GM21576 (cell line): ENCODE measurements at regions not wholly inside any gene's neighbourhood (a gene's known extent, or its start where the extent isn't known, plus 50 kb on each side); places are given as distances from the start of the nearest gene placed in this dataset.

Experiments used
- ATAC-seq: cut with Tn5 transposase; IDR thresholded peaks from one replicate; pipeline ENCODE4 v1.9.1; 2021; ENCODE audit warnings: mild to moderate bottlenecking, moderate library complexity; ENCODE audit not compliant: unreplicated experiment

DNA sequence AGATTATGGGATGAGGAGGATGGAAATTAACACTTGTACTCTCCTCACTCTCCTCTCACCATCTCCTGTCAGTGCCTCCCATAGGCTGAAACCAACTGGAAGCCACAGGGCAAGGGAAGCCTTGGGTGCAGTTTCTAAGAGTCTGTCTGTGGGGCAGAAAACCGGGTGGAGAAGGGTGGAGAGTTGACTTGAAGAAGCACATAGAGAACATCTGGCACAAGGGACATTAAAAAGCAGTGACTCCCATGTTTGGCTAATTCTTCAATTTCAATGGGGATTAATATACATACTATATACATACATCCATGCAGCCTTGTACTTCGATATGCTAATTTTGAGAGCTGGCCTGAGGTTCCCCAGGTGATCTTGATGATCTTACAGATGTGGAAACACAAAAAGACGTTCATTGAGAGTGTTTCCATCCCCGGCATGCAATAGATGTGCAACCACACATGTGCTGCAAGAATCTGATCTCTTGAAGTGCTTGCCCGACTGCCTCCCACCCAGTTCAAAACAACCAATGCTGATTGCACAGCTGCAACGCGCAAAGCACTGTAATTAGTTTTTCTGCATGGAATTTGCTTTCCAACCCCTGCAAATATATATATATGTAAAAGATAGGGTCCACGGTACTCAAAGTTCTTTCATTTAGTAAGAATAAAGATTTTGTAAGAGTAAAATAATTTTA is 121.9 kb upstream of the TMC3 start:
- no peak for ATAC-seq

DNA sequence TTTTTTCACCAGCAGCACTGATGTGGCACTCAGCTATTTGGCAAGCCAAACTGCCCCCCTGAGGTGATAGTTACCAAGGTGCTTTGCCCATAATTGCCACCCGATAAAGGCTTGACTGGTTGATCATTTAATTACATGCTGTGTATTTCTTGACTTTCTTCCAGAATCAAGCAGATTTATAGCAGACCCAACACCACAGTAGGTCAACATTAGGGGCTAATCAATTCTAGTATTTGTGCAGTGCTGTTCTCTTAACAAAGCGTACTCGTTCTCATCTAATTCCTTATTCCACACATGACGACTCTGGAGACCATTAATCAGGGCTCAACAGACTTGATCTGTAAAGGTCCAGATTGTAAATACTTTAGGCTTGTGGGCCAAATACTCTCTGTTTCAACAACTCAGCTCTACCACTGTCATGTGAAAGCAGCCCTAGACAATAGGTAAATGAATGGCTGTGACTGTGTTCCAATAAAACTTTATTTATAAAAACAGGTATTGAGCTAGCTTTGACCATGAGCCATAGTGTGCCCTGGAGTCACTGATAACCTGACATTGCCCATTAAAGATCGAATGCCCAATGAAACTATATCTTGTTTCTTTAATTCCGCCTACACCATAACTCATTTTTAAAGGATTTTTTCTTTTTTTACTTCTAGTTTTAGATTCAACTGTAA is 119.1 kb upstream of the TMC3 start:
- no peak for ATAC-seq

DNA sequence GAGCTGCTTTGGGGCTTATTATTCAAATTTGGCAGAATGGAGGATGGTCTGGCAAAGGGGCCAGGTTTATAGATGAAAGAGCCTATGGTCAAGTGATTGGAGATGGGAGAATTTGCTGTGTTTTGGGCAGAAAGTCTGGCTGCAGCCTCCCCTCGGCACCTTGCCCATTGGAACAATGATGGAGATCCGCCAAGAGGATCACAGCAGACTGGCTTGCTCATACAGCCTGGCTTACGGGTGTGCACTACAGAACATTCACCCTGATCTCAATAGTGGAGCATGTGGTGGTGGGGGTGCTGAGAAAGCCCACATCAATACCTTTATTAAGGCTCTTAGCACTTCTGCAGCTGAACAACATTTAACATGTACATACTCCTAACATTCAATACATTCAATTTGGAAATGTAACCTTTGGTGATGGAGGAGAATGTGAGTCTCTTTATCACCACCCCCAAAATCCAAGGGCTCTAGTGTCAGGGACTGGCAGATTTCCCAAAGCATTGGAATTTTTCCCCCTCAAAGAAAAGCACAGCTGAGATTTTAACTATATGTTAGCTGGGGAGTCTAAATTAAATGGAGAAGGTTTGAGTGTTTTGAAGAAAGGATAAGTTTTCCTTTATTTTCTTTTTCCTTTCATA is 118.4 kb upstream of the TMC3 start:
- ATAC-seq = no peak

DNA sequence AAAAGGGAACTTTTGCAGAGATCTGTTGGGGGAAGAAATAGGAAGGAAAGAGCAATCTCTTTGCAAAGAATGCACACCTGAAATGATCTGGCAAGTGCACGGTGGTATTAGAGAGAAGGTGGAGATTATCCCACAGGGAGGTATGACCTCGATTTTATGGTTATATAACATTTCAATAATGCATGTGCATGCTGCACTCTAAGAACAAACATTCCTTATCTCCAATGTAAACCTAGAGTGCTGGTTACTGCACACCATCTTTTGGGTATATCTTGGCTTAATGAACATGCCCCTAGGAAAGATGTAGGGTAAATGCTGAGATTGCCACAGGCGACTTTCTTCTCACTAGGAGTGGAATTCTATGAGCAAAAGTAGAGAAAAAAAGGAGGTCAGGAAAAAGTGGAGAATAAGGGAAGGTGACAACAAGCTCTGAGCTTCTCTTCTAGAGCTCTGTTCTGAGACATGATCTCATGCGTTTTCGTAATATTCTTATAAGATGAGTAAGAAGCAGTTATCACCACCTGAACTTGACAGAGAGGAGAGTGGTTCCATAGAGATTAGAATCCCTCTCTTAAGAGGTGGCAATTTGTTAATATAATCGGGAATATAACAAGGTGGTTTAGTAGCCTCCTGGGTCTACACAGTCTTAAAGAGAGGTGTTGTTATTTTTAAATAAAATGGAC is 117.5 kb upstream of the TMC3 start:
- no peak for ATAC-seq

DNA sequence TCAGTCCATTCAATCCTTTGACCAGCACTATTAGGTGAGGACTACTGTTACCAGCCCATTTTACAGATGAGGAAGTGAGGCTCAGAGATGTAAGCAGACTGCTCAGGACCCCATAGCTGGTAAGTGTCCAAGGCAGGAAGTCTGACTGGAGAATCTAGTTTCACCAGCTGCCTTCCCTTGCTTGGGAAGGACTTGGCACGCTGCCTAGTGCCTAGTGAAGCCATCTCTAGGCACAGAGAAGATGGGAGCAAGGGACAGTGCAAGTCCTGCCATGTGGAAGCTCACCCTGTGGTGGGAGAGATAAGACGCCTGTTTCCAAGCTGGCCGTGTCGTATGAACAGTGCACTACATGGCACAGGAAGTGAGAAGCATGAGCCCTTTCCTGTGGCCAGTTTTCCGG is 111.8 kb upstream of the TMC3 start:
- no peak for ATAC-seq

DNA sequence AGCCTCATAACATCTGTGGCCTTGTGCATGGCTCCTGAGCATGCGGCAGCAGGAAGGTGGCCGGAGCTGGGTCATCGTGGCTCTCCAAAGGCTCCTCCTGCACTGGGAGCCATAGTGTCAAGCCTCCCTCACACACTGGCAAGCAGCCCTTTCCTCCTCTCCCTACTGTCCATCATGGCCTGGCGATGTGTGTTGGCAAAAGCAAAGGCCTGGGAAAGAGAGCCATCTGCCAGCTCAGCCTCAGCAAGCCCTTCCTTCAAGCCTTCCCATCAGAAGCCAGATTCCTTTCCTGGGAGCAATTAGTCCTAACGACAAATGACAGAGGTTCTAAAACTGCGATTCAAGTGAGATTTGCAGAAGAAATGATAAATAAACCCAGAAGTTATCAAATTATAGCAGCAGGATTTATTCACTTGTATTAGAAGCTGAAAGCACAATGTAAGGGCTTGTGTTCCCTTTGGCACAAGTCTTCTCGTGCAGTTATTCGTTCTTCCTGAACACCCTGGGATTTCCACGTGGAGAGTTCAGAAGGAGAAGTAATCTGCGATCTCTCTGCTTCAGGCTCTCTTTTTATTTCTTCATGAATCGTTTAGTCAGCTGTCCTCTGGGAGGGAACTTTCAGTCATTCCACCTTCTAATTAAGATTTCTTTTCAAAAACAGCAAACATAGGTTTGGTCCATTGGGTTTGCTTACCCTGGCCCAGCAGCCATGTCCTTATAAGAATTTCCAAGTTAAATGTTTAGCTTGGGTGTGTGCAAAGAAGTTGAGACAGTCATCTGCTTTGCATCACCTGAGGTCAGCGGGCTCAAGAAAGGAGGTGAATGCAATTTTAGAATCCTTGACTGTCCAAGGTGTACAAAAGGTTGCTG is 110.3 kb upstream of the TMC3 start:
- no peak for ATAC-seq

DNA sequence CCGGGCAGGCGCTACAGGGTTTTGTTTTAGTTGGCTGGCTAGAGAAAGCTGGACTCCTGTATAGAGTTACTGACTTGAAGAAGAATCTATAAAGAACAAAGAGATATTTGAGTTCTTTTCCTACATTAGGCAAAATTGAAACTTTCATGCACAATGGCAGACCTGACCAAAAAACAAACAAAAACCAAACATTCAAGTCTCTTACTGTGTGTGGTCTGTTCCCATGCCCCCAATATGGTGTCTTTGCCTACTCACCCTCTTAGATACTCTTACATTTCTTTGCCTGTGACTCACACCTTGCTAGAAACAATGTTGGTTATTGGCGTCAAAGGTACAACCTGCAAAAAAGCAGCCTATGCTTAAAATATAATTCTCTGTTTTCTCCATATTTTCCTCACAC is 109.5 kb upstream of the TMC3 start:
- no peak for ATAC-seq

DNA sequence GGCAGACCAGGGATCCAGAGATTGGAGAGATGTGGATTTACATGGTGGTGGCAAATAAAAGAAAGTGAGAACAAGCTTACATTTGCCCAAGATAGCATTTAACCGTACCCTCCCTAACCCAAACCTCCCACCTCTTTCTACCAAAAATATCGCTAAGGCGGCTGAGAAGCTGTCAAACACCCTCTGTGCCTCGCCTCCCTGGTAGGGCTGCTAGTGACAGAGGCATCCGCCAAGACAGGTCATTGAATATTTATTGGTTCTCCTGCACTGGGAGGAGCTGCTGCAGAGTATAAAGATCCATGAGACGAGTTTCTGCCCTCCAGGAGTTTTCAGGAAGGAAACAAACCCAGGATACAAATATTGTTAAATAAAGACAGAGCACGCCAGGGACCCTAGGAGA is 107.3 kb upstream of the TMC3 start:
- no peak for ATAC-seq

DNA sequence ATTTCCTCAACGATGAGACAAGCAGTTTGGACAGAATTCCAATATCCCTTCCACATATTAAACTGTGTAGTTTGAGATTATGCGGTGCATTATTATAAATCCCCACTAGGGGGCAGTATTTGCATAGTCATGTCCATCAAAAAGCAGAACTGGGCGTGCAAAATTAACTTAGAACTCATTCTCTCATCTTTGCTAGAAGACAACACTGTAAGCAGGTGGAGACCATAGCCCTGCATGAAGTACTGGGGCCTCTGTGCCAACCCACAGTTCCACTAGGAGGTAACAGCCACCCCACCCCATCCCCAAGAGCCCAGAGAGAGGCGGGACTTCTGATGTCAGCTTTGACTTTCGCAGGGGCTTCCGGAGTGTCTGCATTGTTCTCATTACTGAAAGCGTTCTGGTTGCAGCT is 106.6 kb upstream of the TMC3 start:
- ATAC-seq = no peak

DNA sequence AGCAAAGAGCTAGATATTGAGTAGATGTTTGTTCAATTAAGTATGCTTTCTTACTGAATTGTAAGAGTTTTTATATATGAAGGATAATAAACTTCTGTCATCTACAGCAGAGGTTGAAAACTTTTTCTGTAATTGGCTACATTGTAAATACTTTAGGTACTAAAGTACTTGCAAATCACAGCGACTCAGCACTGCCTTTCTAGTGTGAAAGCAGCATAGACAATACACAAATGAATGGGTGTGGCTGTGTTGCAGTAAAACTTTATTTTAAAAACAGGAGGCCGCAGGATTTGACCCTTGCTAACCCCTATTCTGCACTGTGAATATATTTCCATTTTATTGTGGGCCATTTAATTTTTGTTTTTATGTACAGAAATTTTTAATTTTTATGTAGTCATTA is 104.3 kb upstream of the TMC3 start:
- ATAC-seq = no peak

DNA sequence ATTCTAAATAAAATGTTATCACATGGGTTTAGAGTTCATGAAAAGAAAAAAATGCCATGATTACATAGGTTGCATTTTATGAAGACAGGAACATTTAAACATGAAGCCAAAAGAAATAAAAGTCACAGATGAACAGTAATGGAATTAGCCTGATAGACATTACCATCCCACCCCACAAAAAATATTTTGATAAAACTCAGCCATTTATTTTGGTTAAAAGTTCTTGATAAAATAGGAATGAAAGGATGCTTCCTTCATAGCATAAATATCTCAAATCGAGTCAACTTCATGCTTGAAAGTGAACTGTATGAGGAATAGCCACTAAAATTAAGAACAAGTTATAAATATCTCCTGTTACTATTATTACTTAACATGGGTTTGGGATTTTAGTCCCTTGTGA is 101.9 kb upstream of the TMC3 start:
- ATAC-seq = no peak

DNA sequence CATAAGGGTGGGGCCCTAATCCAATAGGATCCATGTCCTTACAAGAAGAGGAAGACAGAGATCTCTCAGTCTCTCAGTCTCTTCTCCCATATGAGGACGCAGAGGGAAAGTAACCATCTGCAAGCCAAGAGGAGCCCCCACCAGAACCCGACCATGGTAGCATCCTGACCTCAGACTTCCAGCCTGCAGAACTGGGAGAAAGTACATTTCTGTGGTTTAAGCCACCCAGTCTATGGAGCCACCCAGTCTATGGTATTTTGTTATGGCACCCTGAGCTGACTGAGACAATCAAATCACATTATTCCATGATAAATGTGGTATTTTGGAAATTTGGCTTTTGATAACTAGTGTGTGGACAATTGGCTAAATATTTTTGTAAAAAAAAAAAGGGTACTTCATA is 101.5 kb upstream of the TMC3 start:
- no peak for ATAC-seq

DNA sequence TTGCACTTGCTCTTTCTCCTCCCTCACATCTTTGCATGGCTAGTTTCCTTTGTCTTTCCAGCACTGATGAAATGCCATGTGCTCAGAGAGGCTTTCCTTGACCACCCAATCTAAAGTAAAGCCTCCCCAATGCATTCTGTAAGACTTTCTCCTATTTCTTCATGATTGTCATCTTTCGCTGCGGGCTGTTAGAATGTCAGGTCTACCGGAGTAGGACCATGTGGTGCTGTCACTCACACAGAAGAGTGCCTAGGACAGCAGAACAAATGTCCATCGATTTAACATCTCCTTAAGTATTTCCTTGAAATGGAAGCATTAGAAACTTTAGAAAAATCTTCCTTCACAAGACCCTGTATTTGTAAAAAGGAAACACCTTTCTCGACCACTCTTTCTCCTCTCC is 99.9 kb upstream of the TMC3 start:
- no peak for ATAC-seq

DNA sequence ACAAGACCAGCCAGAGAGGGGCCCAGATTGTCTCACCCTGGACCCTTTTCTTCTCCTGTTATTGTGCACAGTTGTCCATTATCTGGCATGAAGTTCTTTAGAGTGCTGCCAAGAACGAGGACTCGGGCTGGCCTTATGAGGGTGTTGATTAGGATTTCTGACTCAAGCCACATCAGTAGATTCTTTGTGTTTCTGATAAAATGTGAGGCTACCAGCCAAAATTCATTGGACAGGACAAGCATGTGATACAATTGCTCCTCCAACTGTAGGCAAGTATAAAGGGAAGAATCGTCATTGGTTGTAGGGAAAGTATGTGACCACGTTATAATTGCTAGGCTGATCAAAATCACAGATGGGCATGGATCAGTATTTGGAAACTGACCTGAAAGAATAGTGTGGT is 99.2 kb upstream of the TMC3 start:
- ATAC-seq = no peak

DNA sequence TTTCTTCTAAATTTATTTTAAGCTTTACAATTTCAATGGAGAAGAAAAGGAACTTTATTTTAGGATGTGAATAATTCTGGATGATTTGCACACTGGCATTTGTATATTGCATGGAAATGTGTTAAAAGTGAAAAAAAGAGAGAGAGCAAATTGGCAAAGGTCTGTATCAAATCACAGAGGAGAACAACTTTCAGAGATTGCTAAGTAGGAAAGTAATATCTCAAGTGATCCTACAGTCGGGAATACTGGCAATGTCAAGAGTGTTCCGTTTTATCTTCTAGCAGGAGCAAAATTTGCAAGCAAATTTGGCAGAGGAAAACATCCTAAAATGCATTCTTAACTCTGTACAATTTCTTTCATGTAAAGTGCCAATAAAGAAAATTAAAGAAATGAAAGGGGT is 97.1 kb upstream of the TMC3 start:
- no peak for ATAC-seq

DNA sequence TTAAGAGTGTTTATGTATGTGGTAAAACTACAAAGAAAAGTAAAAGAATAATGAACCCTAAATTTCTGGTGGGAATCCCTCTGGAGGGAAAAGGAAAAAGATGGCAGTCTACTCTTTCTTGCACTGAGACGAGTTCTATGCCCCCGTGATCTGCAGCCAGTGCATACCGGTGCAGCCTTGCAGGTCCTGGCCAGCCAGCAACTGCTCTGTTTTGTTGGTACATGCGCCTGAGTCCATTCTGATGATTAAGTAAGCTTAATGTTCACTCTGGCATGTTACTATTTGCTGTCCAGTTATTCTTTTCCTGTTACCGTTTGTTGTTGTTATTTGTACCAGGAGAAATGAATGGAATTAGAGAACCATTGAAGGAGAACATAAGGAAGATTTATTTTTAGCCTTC is 95.1 kb upstream of the TMC3 start:
- no peak for ATAC-seq

DNA sequence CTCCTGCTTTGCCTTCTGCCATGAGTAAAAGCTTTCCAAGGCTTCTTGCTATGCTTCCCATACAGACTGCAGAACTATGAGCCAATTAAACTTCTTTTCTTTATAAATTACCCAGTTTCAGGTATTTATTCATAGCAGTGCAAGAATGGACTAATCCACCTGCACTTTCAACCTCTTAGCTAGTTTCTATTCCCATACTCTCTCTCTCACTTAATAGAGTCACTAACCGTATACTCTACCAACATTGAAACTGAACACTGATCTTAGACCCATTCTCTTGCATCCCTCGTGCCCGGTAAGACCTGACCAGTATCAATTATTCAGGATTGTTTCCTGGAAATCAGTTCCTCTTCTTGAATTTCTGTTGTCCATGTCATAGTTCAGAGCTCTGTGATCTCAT is 92.7 kb upstream of the TMC3 start:
- ATAC-seq = no peak

DNA sequence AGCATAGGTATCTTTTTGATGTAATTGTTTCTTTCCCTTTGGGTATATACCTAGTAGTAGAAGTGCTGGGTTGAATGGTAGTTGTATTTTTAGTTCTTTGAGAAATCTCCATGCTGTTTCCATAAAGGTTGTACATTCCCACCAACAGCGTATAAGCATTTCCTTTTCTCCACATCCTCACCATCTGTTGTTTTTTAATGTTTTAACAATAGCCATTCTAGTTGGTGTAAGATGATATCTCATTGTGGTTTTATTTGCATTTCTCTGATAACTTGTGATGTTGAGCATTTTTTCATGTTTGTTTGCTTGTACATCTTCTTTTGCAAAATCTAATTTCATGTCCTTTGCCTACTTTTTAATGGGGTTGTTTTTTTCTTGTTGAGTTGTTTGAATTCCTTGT is 80.0 kb upstream of the TMC3 start:
- no peak for ATAC-seq

DNA sequence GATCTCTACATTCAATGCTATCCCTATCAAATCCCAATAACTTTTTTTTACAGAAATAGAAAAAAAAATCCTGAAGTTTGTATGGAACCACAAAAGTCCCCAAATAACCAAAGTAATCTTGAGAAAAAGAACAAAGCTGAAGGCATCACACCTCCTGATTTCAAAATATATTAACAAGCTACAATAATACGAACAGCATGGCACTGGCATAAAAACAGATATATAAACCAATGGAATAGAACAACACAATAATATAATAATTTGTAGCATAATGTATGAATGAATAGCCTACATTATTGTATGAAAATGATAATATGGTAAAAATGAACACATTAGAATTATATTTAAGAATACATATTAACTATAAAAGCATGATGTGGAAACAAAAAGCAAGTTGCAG is 76.7 kb upstream of the TMC3 start:
- ATAC-seq = no peak

DNA sequence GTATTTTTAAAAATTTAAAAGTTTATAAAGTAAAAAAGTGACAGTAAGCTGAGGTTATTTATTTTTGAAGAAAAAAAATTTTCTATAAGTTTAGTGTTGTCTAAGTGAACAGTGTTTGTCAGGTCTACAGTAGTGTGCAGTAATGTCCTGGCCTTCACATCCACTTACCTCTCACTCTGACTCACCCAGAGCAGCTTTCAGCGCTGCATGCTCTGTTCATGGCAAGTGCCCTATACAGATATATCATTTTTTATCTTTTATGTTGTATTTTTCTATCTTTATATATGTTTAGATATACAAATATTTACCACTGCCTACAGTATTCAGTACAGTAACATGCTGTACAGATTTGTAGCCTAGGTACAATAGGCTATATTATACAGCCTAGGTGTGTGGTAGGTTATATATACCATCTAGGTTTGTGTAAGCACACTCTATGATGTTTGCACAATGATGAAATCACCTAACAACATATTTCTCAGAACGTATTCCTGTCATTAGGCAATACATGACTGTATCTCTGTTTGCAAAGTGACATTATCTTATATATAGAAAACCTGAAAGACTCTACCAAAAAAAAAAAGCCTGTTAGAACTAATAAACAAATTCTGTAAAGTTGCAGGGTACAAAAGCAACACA is 75.9 kb upstream of the TMC3 start:
- no peak for ATAC-seq
